ENCODE measurements at regions not wholly inside any gene's neighbourhood (a gene's known extent, or its start where the extent isn't known, plus 50 kb on each side); places are given as distances from the start of the nearest gene placed in this dataset.

- TF ChIP-seq POLR2AphosphoS5 (IDR thresholded peaks at IDR 0.05) (no peak), CTCF (IDR thresholded peaks at IDR 0.05) (no peak), POLR2A (IDR thresholded peaks at IDR 0.05) (no peak)
- Histone ChIP-seq H3K4me3 (no peak overlapping the region), H3K36me3 (no peaks in the 10 kb centered on the region), H3K9me3 (no peaks in the 10 kb centered on the region), H3K27ac (no peak overlapping the region), H3K4me1 (no peaks in the 10 kb centered on the region), H3K27me3 (no peaks in the 10 kb centered on the region)
- intact Hi-C loops (cut with DNase I; ENCODE audit: low total_unique reads) = no loop called here
- no peak for DNase-seq (ENCODE audit: low spot score in 2 of 2)
These were observed 370.7 kb downstream of the RFPL4B start for GRCh38 chr6:112717856-112718255.

GRCh38 chr6:112725541-112726085, 378.5 kb downstream of the RFPL4B start:
- Histone ChIP-seq H3K36me3 (no peaks in the 10 kb centered on the region), H3K27me3 (no peaks in the 10 kb centered on the region), H3K27ac (no peak overlapping the region), H3K4me1 (no peaks in the 10 kb centered on the region), H3K4me3 (no peak overlapping the region), H3K9me3 (no peaks in the 10 kb centered on the region)
- DNase-seq (ENCODE audit: low spot score in 2 of 2) = no peak
- intact Hi-C loops (cut with DNase I; ENCODE audit: low total_unique reads) = no loop called here
- no peak for TF ChIP-seq POLR2A (IDR thresholded peaks at IDR 0.05)
- TF ChIP-seq CTCF (IDR thresholded peaks at IDR 0.05) = no peak
- no peak for TF ChIP-seq POLR2AphosphoS5 (IDR thresholded peaks at IDR 0.05)

- no peaks in the 10 kb centered on the region for H3K27me3 ChIP-seq
- H3K27ac ChIP-seq = no peak overlapping the region
- TF ChIP-seq POLR2A (IDR thresholded peaks at IDR 0.05) (no peak), POLR2AphosphoS5 (IDR thresholded peaks at IDR 0.05) (no peak), CTCF (IDR thresholded peaks at IDR 0.05) (no peak)
- no peaks in the 10 kb centered on the region for H3K36me3 ChIP-seq
- H3K4me3 ChIP-seq = no peak overlapping the region
- intact Hi-C loops (cut with DNase I; ENCODE audit: low total_unique reads) = no loop called here
- H3K9me3 ChIP-seq = no peaks in the 10 kb centered on the region
- DNase-seq (ENCODE audit: low spot score in 2 of 2) = no peak
- H3K4me1 ChIP-seq = no peaks in the 10 kb centered on the region
These were observed 388.0 kb downstream of the RFPL4B start for GRCh38 chr6:112735129-112735528.

- DNase-seq (ENCODE audit: low spot score in 2 of 2) = no peak
- no peaks in the 10 kb centered on the region for H3K4me1 ChIP-seq
- no peaks in the 10 kb centered on the region for H3K36me3 ChIP-seq
- H3K27me3 ChIP-seq = no peaks in the 10 kb centered on the region
- TF ChIP-seq POLR2A (IDR thresholded peaks at IDR 0.05) (no peak), POLR2AphosphoS5 (IDR thresholded peaks at IDR 0.05) (no peak), CTCF (IDR thresholded peaks at IDR 0.05) (no peak)
- intact Hi-C loops (cut with DNase I; ENCODE audit: low total_unique reads) = no loop called here
- H3K9me3 ChIP-seq = no peaks in the 10 kb centered on the region
- H3K27ac ChIP-seq = no peak overlapping the region
- H3K4me3 ChIP-seq = no peak overlapping the region
These were observed 392.6 kb downstream of the RFPL4B start for GRCh38 chr6:112739766-112740165.

- no peak for DNase-seq (ENCODE audit: low spot score in 2 of 2)
- Histone ChIP-seq H3K9me3 (no peaks in the 10 kb centered on the region), H3K4me3 (no peak overlapping the region), H3K4me1 (no peaks in the 10 kb centered on the region), H3K27me3 (no peaks in the 10 kb centered on the region), H3K36me3 (no peaks in the 10 kb centered on the region), H3K27ac (no peak overlapping the region)
- intact Hi-C loops (cut with DNase I; ENCODE audit: low total_unique reads) = no loop called here
- no peak for TF ChIP-seq POLR2AphosphoS5 (IDR thresholded peaks at IDR 0.05)
- TF ChIP-seq POLR2A (IDR thresholded peaks at IDR 0.05) = no peak
- TF ChIP-seq CTCF (IDR thresholded peaks at IDR 0.05) = no peak
These were observed 396.2 kb downstream of the RFPL4B start for GRCh38 chr6:112743323-112743722.
